NCI-H345 treated with DMSO at 0.1 percent for 48 hours (cell line): ENCODE measurements at regions not wholly inside any gene's neighbourhood (a gene's known extent, or its start where the extent isn't known, plus 50 kb on each side); places are given as distances from the start of the nearest gene placed in this dataset.

Experiments
- DNase-seq: peaks from one replicate; lab custom pipeline; 2025; ENCODE audit not compliant: unreplicated experiment; lab: John Stamatoyannopoulos, UW

DNA sequence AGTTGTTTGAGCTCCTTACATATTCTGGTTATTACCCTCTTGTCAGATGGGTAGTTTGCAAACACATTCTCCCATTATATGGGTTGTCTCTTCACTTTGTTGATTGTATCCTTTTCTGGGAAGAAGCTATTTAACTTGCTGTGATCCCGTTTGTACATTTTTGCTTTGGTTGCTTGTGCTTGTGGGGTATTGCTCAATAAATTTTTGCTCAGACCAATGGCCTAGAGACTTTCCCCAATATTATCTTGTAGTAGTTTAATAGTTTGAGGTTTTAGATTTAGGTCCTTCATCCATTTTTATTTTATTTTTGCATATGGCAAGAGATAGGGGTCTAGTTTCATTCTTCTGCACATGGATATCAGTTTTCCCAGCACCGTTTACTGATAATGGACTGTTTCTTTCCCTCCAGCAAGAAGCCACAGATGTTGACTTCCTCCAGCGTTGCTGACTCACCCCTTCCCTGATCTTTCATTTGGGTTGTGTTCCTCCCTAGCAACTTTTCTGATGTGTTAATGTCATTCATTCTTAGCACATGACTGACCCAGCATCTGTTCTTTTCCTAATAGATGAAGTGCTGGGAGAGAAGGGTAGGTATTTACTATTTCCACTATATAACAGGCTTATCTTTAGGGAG lies 166.7 kb upstream of the SGO1 start:
- DNase-seq = no peak

- DNase-seq = no peak
Measured at GRCh38 chr3:20350449-20350848, 164.4 kb upstream of the SGO1 start.

DNA sequence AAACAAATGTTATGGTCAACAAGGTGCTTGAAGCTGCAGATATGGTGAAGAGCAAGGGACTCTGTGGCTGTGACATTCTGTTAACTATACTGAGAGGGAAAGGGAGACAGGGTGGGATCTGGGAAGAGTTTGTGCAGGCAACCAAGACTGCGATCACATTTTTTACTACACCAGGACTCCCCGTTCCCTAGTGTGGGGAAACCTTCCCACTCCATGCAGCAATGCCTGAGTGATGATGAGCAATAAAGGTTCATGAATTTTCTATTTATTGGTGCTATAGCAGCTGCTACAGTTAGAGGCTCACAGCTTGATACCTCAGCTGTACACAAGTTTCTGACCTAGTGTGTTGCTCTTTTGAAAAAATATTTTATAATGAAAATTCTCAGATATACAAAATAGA lies 160.9 kb upstream of the SGO1 start:
- DNase-seq = no peak

DNA sequence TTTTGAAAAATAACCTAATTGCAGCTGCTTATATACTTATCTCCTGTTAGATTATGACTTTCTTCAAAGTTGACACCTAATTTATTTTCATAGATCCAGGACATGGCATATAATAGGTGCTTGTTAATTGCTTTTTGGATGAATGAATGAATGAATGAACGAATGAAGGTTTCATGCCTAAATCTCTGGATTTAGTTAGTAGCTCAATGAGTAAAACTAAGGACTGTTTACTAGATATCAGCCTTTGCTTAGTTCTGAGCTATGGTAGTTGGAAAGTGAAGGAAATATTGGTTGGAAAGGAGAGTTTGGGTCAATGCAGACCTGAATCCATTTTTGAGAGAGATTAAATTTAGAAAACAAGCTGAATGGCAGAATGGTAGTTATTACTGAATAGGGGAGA lies 160.4 kb upstream of the SGO1 start:
- DNase-seq = no peak

GRCh38 chr3:20344400-20344959 lies 158.5 kb upstream of the SGO1 start:
- no peak for DNase-seq

DNA sequence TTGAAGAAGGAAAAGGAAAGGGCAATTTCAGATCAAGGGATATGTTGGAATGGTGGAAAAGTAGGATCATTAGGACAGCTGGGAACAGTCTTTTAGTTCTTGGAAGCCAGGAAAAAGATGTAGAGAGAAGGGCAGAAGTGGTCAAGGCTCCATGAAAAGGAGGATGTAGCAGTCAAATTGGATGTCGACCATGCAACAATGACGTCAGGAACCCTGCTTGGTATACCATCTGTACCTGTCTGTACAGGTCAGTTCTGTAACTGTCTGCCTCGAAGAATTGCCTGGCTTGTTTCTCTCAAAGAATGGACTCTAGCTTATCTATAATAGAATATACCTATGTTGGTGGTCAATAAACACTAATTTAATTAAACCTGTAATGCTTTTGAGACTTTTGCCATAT lies 157.8 kb upstream of the SGO1 start:
- no peak for DNase-seq

- peak; percentile 15 for DNase-seq
Measured at GRCh38 chr3:20340324-20340928, 154.4 kb upstream of the SGO1 start.

DNA sequence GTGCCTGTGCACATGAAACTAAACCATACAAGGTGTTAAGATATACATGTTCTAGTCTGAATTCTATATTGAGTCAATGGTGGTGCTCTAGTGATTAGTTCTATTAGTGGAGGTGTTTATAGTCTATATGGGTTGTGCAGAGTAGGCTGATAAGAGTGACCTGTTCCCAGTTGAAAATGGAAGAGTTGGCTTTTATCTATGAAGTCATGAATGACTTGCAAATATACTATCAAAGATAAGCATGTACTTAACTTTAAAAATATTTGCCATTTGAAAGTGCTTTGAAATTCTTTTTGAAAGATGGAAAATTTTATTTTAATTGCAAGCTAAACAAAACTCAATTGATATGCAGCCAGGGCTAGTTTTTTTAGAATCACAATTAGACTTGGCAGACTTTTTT lies 150.6 kb upstream of the SGO1 start:
- DNase-seq = no peak

DNA sequence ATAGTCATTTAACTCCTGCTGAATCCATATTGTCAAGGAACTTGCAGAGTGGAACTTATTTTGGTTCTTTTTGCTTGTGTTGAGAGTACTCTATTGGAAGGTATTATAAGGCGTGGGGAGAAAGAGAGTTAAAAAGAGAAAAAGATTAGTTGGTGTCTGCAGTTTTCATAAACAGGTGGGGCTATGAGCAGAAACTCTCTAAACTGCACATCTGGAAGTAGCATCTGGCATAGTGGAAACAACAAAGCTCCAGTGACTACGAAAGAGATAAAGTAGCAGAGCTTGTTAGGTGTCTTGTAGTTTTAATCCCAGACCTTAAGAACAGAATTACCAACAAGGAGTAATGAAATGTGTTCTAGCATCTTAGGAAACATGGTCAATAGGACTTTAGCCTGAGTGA lies 148.8 kb upstream of the SGO1 start:
- no peak for DNase-seq

DNA sequence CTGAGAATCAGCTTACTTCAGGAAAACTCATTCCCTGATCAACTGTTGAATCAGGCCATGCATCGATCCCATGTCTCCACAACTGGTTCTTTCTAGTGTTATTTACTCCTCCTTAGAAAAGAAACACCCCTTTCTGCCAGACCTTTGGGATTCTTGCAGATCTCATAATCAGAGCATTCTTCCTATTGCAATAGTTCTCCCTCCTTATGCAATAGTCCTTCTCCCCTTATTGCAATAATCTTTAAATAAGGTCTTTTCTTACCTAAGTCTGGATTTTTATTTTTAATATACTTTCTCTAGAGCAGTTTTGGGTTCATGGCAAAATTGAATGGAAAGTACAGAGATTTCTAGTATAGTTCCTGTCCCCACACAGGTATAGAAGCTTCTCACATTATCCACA lies 141.9 kb upstream of the SGO1 start:
- no peak for DNase-seq

DNA sequence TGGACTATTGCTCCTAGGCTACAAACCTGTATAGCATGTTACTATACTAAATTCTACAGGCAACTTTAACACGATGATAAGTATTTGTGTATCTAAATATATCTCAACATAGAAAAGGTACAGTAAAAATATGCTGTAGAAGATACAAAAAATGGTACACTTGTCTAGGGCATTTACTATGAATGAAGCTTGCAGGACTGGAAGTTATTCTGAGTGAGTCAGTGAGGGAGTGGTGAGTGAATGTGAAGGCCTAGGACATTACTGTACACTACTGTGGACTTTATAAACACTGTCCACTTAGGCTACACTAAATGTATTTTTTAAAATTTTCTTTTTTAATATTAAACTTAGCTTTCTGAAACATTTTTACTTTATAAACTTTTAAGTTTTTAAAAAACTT lies 140.5 kb upstream of the SGO1 start:
- DNase-seq = no peak

GRCh38 chr3:20325563-20325962 lies 139.6 kb upstream of the SGO1 start:
- DNase-seq = no peak

GRCh38 chr3:20324664-20325478 lies 138.9 kb upstream of the SGO1 start:
- DNase-seq = no peak

- DNase-seq = no peak
Measured at GRCh38 chr3:20323307-20323927, 137.4 kb upstream of the SGO1 start.

- no peak for DNase-seq
Measured at GRCh38 chr3:20322085-20322484, 136.1 kb upstream of the SGO1 start.

GRCh38 chr3:20321391-20322047 lies 135.5 kb upstream of the SGO1 start:
- DNase-seq = no peak

DNA sequence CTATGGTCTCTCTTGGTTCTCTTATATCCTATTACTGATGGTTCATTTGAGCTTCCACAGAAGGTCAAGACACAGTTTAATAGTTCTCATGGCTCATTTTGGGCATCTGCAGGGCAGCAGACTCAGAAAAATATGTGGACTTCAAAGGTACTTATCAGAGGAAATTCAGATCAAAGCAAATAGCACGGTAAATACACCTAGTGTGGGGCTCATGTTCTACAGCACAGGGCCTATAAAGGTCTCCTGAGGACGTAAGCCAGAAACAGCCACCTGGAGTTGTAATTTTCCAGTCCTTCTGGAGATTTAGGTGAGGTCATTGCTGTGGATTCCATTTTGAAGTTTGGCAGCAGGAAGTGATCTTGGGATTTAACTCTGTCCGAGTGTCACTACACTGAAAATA lies 134.5 kb upstream of the SGO1 start:
- DNase-seq = no peak

DNA sequence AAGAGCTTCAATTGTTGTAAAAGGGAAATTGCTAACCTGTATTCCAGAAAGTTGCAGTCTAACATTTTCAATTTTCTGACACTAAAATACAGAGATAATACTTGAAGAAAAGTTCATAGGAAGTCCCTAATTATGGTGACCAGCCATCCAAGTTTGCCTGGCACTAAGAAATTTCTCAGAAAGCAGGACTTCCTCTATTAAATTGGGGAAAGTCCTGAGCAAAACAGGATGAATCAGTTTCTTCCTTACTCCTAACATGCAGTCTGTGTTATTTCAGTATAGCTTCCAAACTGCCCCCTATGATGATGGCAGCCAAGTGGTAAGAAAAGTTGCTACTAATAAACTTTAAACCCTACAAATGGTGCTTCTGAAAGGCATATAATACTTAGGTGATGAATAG lies 133.5 kb upstream of the SGO1 start:
- no peak for DNase-seq

- no peak for DNase-seq
Measured at GRCh38 chr3:20317616-20318015, 131.6 kb upstream of the SGO1 start.

DNA sequence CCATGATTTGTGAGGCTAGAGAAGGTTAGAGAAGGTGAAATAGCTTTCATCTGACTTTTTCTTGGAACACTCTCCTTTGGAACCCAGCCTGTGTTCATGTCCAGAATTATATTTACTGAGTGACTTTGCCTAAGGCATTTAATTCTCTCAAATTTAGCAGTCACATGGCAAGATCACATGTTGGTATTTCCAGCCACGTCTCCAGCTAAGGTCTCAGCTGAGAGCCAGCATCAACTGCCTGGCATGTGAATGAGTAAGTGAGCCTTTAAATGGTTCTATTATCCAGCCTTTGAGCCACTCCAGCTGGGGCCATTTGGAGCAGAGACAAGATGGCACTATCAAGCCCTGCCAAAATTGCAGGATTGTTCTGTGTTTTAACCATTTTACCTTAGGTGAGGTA lies 130.2 kb upstream of the SGO1 start:
- no peak for DNase-seq

- DNase-seq = no peak
Measured at GRCh38 chr3:20310629-20311028, 124.6 kb upstream of the SGO1 start.
